K562 (cell line): ENCODE measurements at regions not wholly inside any gene's neighbourhood (a gene's known extent, or its start where the extent isn't known, plus 50 kb on each side); places are given as distances from the start of the nearest gene placed in this dataset.

ENCODE experiments used
- ATAC-seq: fragments of 200-7000 bp; cut with Tn5 transposase; 3 replicates; pipeline ENCODE4 v1.9.1; 2020; ENCODE audit warnings: moderate library complexity
- BruUV-seq: library from RNA; stranded (reverse); fragments of 400-500 nt; replicated peaks from 2 replicates; lab custom pipeline; 2021; lab: Mats Ljungman, UMichigan
- CTCF ChIA-PET: fragments of 300-600 bp; formaldehyde crosslinking; extraction: SDS; loops from one replicate; lab custom pipeline; 2021; ENCODE audit warnings: low intra/inter-chr PET ratio; lab: Yijun Ruan, JAX
- POLR2A ChIA-PET: fragments of 300-600, 350-650 bp; sonication (Branson Sonifier 250); formaldehyde crosslinking; extraction: SDS; loops from one replicate; lab custom pipeline; 2021; ENCODE audit warnings: antibody characterized with exemption, inconsistent platforms; lab: Yijun Ruan, JAX
- DNase-seq, 4 experiments: peaks; one replicate each; pipeline versions ENCODE4 v3.0.0 to v3.0.0-alpha.2; 2011 to 2018; ENCODE audit warnings: low spot score in 3 of 4, mixed read lengths in 3 of 4; ENCODE audit errors: extremely low read depth in 1 of 4
- FAIRE-seq: peaks from 2 replicates; lab custom pipeline; 2011; peaks lifted over from hg19 to GRCh38; lab: Jason Lieb, UNC
- H2AFZ ChIP-seq: 2 replicates; pipeline ENCODE4 v1.6.0; 2011; ENCODE audit warnings: low read depth, low read length, control low read depth, inconsistent platforms
- H3K27ac ChIP-seq: fragments of 200-600 bp; 3 replicates; pipeline ENCODE4 v1.8.0; 2011; ENCODE audit warnings: low read depth, mild to moderate bottlenecking, control low read depth, inconsistent platforms, low read length, moderate library complexity, mixed read lengths; ENCODE audit errors: extremely low read depth
- H3K27me3 ChIP-seq, 2 experiments: fragments of 300-600 bp in 1 of 2; 2 replicates in 1 of 2; 3 replicates in 1 of 2; pipeline versions ENCODE4 v1.6.0 to v1.8.0; 2011; ENCODE audit warnings: inconsistent platforms in 2 of 2, low read length in 2 of 2, mild to moderate bottlenecking in 1 of 2, mixed read lengths in 1 of 2, moderate library complexity in 1 of 2; ENCODE audit not compliant: control insufficient read depth in 2 of 2, insufficient read depth in 2 of 2
- H3K36me3 ChIP-seq: fragments of 300-600 bp; 3 replicates; pipeline ENCODE4 v1.8.0; 2011; ENCODE audit warnings: mild to moderate bottlenecking, low read length, inconsistent platforms; ENCODE audit not compliant: control insufficient read depth, insufficient read depth
- H3K4me1 ChIP-seq, 2 experiments: fragments of 200-600 bp in 1 of 2; replicated peaks in 1 of 2; 2 replicates in 1 of 2; 3 replicates in 1 of 2; pipeline versions ENCODE4 v1.5.1 to v1.8.0; 2011; ENCODE audit warnings: inconsistent platforms in 2 of 2, low read length in 2 of 2, mild to moderate bottlenecking in 1 of 2, mixed read lengths in 1 of 2, moderate library complexity in 1 of 2; ENCODE audit not compliant: control insufficient read depth in 2 of 2, insufficient read depth in 2 of 2
- H3K4me2 ChIP-seq: 2 replicates; pipeline ENCODE4 v1.6.1; 2011; ENCODE audit warnings: low read length, control low read depth, inconsistent platforms, mixed read lengths; ENCODE audit not compliant: insufficient read depth
- H3K4me3 ChIP-seq: fragments of 200-600 bp; sonication (generic), shearing (Covaris generic); 2 replicates; pipeline ENCODE4 v1.5.1; 2016; ENCODE audit warnings: control low read depth, inconsistent platforms
- H3K79me2 ChIP-seq: fragments of 200-600 bp; 3 replicates; pipeline ENCODE4 v1.8.0; 2011; ENCODE audit warnings: low read length, inconsistent platforms; ENCODE audit not compliant: control insufficient read depth, insufficient read depth
- H3K9ac ChIP-seq, 2 experiments: 2 replicates each; pipeline versions ENCODE4 v1.6.0 to v1.6.1; 2011; ENCODE audit warnings: low read depth in 2 of 2, low read length in 2 of 2, control low read depth in 1 of 2, inconsistent platforms in 1 of 2, mild to moderate bottlenecking in 1 of 2, mixed read lengths in 1 of 2; ENCODE audit not compliant: insufficient read depth in 1 of 2
- H3K9me1 ChIP-seq: one replicate; pipeline ENCODE4 v1.6.0; 2011; ENCODE audit warnings: inconsistent platforms, mild to moderate bottlenecking, low read length, moderate library complexity; ENCODE audit not compliant: control insufficient read depth, insufficient read depth
- H3K9me3 ChIP-seq: replicated peaks from 2 replicates; pipeline ENCODE4 v1.5.1; 2011; ENCODE audit warnings: low read depth, low read length, inconsistent platforms; ENCODE audit not compliant: control insufficient read depth, insufficient read depth
- H4K20me1 ChIP-seq: replicated peaks from 2 replicates; pipeline ENCODE4 v1.6.1; 2011; ENCODE audit warnings: low read length, inconsistent platforms, mixed read lengths; ENCODE audit not compliant: control insufficient read depth, insufficient read depth
- ARID2 ChIP-seq: fragments of 450-650 bp; IDR thresholded peaks from 2 replicates; pipeline ENCODE4 v1.6.1; 2017; ENCODE audit warnings: antibody characterized with exemption, mild to moderate bottlenecking
- CREM ChIP-seq: IDR thresholded peaks from 2 replicates; pipeline ENCODE4 v1.6.1; 2014; ENCODE audit warnings: antibody characterized with exemption, low read depth
- ESRRA ChIP-seq: fragments of 450-650 bp; IDR thresholded peaks from 2 replicates; pipeline ENCODE4 v1.6.1; 2014; ENCODE audit warnings: low read depth, mild to moderate bottlenecking, moderate library complexity, borderline replicate concordance
- HCFC1 ChIP-seq: IDR thresholded peaks from 2 replicates; pipeline ENCODE4 v1.6.1; 2012; ENCODE audit warnings: low read depth, low read length, improper control_type of control experiment
- HEY1 ChIP-seq: fragments of 250-450 bp; sonication (Bioruptor Pico); IDR thresholded peaks from 2 replicates; pipeline ENCODE4 v1.5.0; 2020; ENCODE audit warnings: mild to moderate bottlenecking, moderate library complexity, borderline replicate concordance
- RAD51 ChIP-seq: fragments of 450-650 bp; IDR thresholded peaks from 2 replicates; pipeline ENCODE4 v1.7.1; 2016; ENCODE audit warnings: low read depth, mild to moderate bottlenecking, borderline replicate concordance
- SFPQ ChIP-seq: fragments of 200-400 bp; formaldehyde crosslinking; IDR thresholded peaks from 2 replicates; pipeline ENCODE4 v1.6.1; 2017; ENCODE audit warnings: mild to moderate bottlenecking, low read depth, low read length, moderate library complexity
- SMAD2 ChIP-seq: fragments of 150-350 bp; IDR thresholded peaks from 2 replicates; pipeline ENCODE4 v1.6.1; 2014; ENCODE audit warnings: low read depth, mild to moderate bottlenecking, low read length
- UBTF ChIP-seq, 2 experiments: IDR thresholded peaks; 2 replicates each; pipeline ENCODE4 v1.6.1; 2012; ENCODE audit warnings: improper control_type of control experiment in 2 of 2, low read depth in 2 of 2, low read length in 2 of 2, borderline replicate concordance in 1 of 2
- ZFP36 ChIP-seq: fragments of 150-350 bp; IDR thresholded peaks from 2 replicates; pipeline ENCODE4 v1.6.1; 2018; ENCODE audit warnings: low read length, low read depth; ENCODE audit not compliant: partially characterized antibody
- ZNF165 ChIP-seq: fragments of 250-450 bp; sonication (Bioruptor Pico); IDR thresholded peaks from 2 replicates; pipeline ENCODE4 v1.4.0; 2020; ENCODE audit warnings: borderline replicate concordance
- ZNF274 ChIP-seq: IDR thresholded peaks from 2 replicates; pipeline ENCODE4 v1.6.1; 2011; ENCODE audit warnings: low read depth, mild to moderate bottlenecking, low read length, moderate library complexity, borderline replicate concordance
- ZNF766 ChIP-seq: fragments of 200-800 bp; sonication (Bioruptor generic); conservative IDR thresholded peaks from 2 replicates; pipeline ENCODE4 v1.6.1; 2016; ENCODE audit warnings: missing genetic modification characterization, missing compliant biosample characterization
- WGBS: fragments of 100-300 bp; shearing (Covaris generic); methylation state at CpG from one replicate; pipeline ENCODE4 v1.1.6; 2016; ENCODE audit warnings: low coverage, mixed read lengths; ENCODE audit not compliant: insufficient coverage; ENCODE audit errors: missing lambda C conversion rate; 5-methylcytosine and 5-hydroxymethylcytosine counted together
- in situ Hi-C: fragments of 300-500 bp; cut with MboI; formaldehyde crosslinking; loops from 4 replicates; pipeline ENCODE4 v1.15.0; 2018; ENCODE audit warnings: inconsistent platforms, mixed read lengths
- intact Hi-C: fragments of 100-400 bp; cut with micrococcal nuclease; formaldehyde crosslinking; loops from 2 replicates; pipeline ENCODE4 v1.14.2; 2022

GRCh38 chr19:29422047-29422446, 103.7 kb upstream of the VSTM2B start:
- H3K9me1 ChIP-seq, result no peaks in the 10 kb centered on the region
- BruUV-seq, result no TSS peak
- H3K27ac ChIP-seq, result no peak overlapping the region
- no peaks in the 10 kb centered on the region for H4K20me1 ChIP-seq
- H3K79me2 ChIP-seq, result no peaks in the 10 kb centered on the region
- TF ChIP-seq ZFP36, result no peak
- TF ChIP-seq HCFC1, result no peak
- TF ChIP-seq ESRRA, result no peak
- TF ChIP-seq SMAD2, result no peak
- TF ChIP-seq ZNF274, result no peak
- no peak for TF ChIP-seq RAD51
- no peak for TF ChIP-seq ZNF766 (CRISPR knock-in tag)
- H3K4me1 ChIP-seq, result no peaks in the 10 kb centered on the region
- no peak overlapping the region for H2AFZ ChIP-seq
- H3K36me3 ChIP-seq, result no peaks in the 10 kb centered on the region
- H3K4me2 ChIP-seq, result no peak overlapping the region
- CTCF ChIA-PET, result no interaction called here
- H3K9ac ChIP-seq, result no peak overlapping the region
- no peaks in the 10 kb centered on the region for H3K9me3 ChIP-seq
- ATAC-seq, result no peak
- DNase-seq, result no peak
- in situ Hi-C loops, result no loop called here
- FAIRE-seq, result no peak
- intact Hi-C loops, result no loop called here
- no peaks in the 10 kb centered on the region; a peak in 1 of 5 replicates for H3K27me3 ChIP-seq
- POLR2A ChIA-PET, result no interaction called here
- H3K4me3 ChIP-seq, result no peak overlapping the region
- whole genome bisulfite sequencing, result 1% methylated on average over 6 of the region's 7 CpGs

- Histone ChIP-seq H3K27ac (no peak overlapping the region), H3K9me3 (no peaks in the 10 kb centered on the region), H3K9ac (no peak overlapping the region), H3K4me2 (no peak overlapping the region), H3K79me2 (no peaks in the 10 kb centered on the region), H3K9me1 (no peaks in the 10 kb centered on the region), H3K36me3 (no peaks in the 10 kb centered on the region), H2AFZ (no peak overlapping the region), H3K27me3 (no peaks in the 10 kb centered on the region; a peak in 1 of 5 replicates), H3K4me1 (no peaks in the 10 kb centered on the region), H3K4me3 (no peak overlapping the region), H4K20me1 (no peaks in the 10 kb centered on the region)
- no TSS peak for BruUV-seq
- 0% methylated on average over 5 of the region's 5 CpGs for WGBS
- no peak for ATAC-seq
- FAIRE-seq, result no peak
- in situ Hi-C loops (no loop called here), intact Hi-C loops (no loop called here)
- CTCF ChIA-PET, result no interaction called here
- POLR2A ChIA-PET, result interaction anchor here (0.6 kb wide), 1 partner anchor 277 kb away, joined by 3 read pairs; no protein-coding TSS in a partner anchor
- DNase-seq, result no peak
- TF ChIP-seq CREM (no peak), SFPQ (no peak), ZNF165 (CRISPR knock-in tag) (no peak), ARID2 (no peak), HEY1 (CRISPR knock-in tag) (no peak), UBTF (IDR thresholded peaks at IDR 0.05; ENCODE audit: borderline replicate concordance in 1 of 2, low read depth in 2 of 2, low read length in 2 of 2) (no peak)
These were observed 103.2 kb upstream of the VSTM2B start for GRCh38 chr19:29422486-29423085.
